ENCODE measurements at regions not wholly inside any gene's neighbourhood (a gene's known extent, or its start where the extent isn't known, plus 50 kb on each side); places are given as distances from the start of the nearest gene placed in this dataset.

GRCh38 chr13:74784959-74785358, 650.8 kb upstream of the KLF12 start:
- DNase-seq (ENCODE audit: low spot score) = no peak

- no peak for DNase-seq (ENCODE audit: low spot score)
These were observed 644.7 kb upstream of the KLF12 start for GRCh38 chr13:74778946-74779345.

GRCh38 chr13:74778087-74778486, 643.9 kb upstream of the KLF12 start:
- DNase-seq (ENCODE audit: low spot score) = no peak

- DNase-seq (ENCODE audit: low spot score) = no peak
These were observed 640.1 kb upstream of the KLF12 start for GRCh38 chr13:74774264-74774663.

GRCh38 chr13:74773248-74773647, 639.0 kb upstream of the KLF12 start:
- no peak for DNase-seq (ENCODE audit: low spot score)

GRCh38 chr13:74771964-74772363, 637.8 kb upstream of the KLF12 start:
- no peak for DNase-seq (ENCODE audit: low spot score)

GRCh38 chr13:74770361-74770760, 636.2 kb upstream of the KLF12 start:
- DNase-seq (ENCODE audit: low spot score) = no peak

GRCh38 chr13:74769333-74769732, 635.1 kb upstream of the KLF12 start:
- DNase-seq (ENCODE audit: low spot score) = no peak

- no peak for DNase-seq (ENCODE audit: low spot score)
These were observed 634.4 kb upstream of the KLF12 start for GRCh38 chr13:74768521-74769085.

- no peak for DNase-seq (ENCODE audit: low spot score)
These were observed 632.8 kb upstream of the KLF12 start for GRCh38 chr13:74767050-74767449.

GRCh38 chr13:74765955-74766354, 631.8 kb upstream of the KLF12 start:
- DNase-seq (ENCODE audit: low spot score) = no peak

GRCh38 chr13:74761801-74762757, 627.9 kb upstream of the KLF12 start:
- DNase-seq (ENCODE audit: low spot score) = no peak

GRCh38 chr13:74758188-74758587, 624.0 kb upstream of the KLF12 start:
- no peak for DNase-seq (ENCODE audit: low spot score)

GRCh38 chr13:74755065-74755464, 620.9 kb upstream of the KLF12 start:
- no peak for DNase-seq (ENCODE audit: low spot score)

GRCh38 chr13:74751739-74752138, 617.5 kb upstream of the KLF12 start:
- no peak for DNase-seq (ENCODE audit: low spot score)

- no peak for DNase-seq (ENCODE audit: low spot score)
These were observed 613.2 kb upstream of the KLF12 start for GRCh38 chr13:74747186-74747955.

GRCh38 chr13:74743992-74744391, 609.8 kb upstream of the KLF12 start:
- DNase-seq (ENCODE audit: low spot score) = no peak

GRCh38 chr13:74741732-74742131, 607.5 kb upstream of the KLF12 start:
- DNase-seq (ENCODE audit: low spot score) = no peak

- no peak for DNase-seq (ENCODE audit: low spot score)
These were observed 598.7 kb upstream of the KLF12 start for GRCh38 chr13:74732736-74733385.

GRCh38 chr13:74731731-74732130, 597.5 kb upstream of the KLF12 start:
- DNase-seq (ENCODE audit: low spot score) = no peak

GRCh38 chr13:74730556-74731331, 596.5 kb upstream of the KLF12 start:
- no peak for DNase-seq (ENCODE audit: low spot score)
